ENCODE measurements at regions not wholly inside any gene's neighbourhood (a gene's known extent, or its start where the extent isn't known, plus 50 kb on each side); places are given as distances from the start of the nearest gene placed in this dataset.

- no peak for DNase-seq
Observed at GRCh38 chr9:119441338-119441737, 72.1 kb upstream of the BRINP1 start.

- DNase-seq = no peak
Observed at GRCh38 chr9:119436261-119436660, 67.0 kb upstream of the BRINP1 start.

DNA sequence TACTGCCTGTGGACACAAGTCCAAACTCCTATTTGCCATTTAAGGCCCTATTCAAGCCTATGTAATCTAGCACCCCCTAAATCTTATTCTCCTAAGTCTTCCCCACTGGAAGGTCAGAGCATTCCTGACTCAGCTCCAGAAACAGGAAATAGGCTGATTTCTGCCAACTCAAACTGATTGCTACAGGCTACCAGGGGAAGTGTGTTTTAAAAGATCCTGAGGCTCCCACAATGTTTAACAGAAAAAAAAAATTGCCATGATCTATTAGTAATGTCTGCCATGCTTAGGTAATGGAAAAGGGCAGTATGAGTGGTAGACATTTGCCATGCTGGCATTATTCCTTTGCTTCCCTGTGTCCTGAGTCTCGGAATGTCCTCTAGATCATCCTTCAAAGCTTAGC, 65.8 kb upstream of the BRINP1 start:
- no peak for DNase-seq

DNA sequence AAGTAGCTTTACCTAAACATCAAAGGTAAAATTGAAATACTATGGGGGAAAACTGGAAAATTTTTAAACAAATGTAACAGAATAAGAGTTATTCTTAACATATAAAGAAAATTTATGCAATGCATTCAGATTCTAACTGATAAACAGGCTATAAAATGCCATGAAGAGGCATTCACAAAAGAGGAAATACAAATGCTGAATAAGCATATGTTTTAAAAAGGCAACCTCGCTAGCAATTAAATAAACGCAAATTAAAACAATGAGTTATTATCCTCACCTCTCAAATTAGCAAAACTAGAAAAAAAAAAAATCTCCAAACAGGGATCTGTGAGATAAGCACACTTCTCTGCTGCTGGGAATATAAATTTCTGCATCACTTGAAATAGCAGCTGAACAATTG, 63.2 kb upstream of the BRINP1 start:
- no peak for DNase-seq

DNA sequence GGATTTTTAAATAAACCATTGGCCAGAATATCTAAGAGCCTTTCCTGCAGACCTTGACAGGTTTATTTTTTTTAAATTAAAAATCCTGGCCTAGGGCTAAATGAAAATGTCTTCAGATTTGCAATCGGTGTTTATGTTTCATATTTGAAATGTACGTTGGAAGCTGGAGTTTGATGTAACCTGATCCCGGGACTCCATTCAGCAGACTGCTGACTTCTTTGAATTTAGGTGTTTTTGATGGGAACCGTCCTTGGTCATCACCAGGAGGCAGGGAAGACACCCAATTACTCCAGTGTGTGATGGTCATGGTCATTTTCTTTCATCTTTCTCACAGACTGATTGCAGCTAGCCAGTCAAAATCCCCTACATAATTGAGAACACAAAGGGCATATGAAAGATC, 60.1 kb upstream of the BRINP1 start:
- no peak for DNase-seq

DNA sequence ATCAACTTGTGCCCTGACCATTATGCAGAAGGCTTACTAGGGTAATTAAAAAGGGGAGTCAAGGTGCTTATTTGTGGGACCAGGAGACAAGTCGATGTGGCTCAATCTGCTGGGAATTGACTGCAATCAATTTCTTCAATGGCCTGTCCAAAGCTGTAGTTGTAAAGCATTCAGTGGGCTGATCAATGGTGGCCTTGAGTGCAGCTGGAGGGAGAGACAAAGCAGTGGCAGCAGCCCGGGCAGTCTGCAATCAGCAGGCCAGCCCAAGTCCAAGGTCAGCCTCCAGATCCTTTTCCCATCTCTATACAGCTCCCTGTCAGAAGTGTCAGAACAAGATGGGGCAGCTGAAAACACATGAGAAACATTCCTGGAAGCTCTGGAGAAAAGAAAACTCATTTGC, 51.0 kb upstream of the BRINP1 start:
- DNase-seq = no peak
